DND-41 (cell line): ENCODE measurements at regions not wholly inside any gene's neighbourhood (a gene's known extent, or its start where the extent isn't known, plus 50 kb on each side); places are given as distances from the start of the nearest gene placed in this dataset.

Source experiments
- CTCF ChIP-seq: IDR thresholded peaks from 2 replicates; pipeline ENCODE4 v1.5.1; 2012; ENCODE audit warnings: borderline replicate concordance, low read length, moderate library complexity, mild to moderate bottlenecking; ENCODE audit not compliant: poor library complexity, severe bottlenecking; ENCODE audit errors: extremely low read depth
- EZH2 ChIP-seq: IDR thresholded peaks from 3 replicates; pipeline ENCODE4 v1.6.1; 2012; ENCODE audit warnings: borderline replicate concordance, low read depth, mild to moderate bottlenecking, moderate library complexity, low read length, inconsistent platforms; ENCODE audit not compliant: severe bottlenecking

DNA sequence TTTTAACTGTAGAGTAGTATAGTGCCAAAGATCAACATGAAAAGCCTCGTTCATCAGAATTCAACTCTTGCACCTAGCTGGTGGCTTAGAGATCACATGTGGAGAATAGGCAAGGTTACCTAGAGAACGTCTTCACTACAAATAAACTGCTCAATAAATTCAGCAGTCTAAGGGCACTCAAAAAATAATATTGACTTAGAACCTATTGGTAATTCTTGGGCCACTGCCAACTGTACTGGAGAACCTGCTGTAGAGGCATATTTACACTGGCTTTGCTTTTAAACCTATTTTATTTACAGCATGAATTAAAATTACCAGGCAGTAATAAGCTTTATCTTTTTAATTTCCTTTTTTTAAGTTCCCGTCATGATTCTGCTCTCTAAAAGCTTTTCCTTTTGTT, 343.7 kb downstream of the PDHA2 start:
- no peak for TF ChIP-seq EZH2
- TF ChIP-seq CTCF = no peak
